GM06990 (cell line): ENCODE measurements at regions not wholly inside any gene's neighbourhood (a gene's known extent, or its start where the extent isn't known, plus 50 kb on each side); places are given as distances from the start of the nearest gene placed in this dataset.

Source experiments
- DNase-seq: peaks from one replicate; pipeline ENCODE4 v3.0.0-alpha.2; 2011; ENCODE audit not compliant: insufficient read length; ENCODE audit errors: extremely low read depth
- H3K27me3 ChIP-seq: replicated peaks from 2 replicates; pipeline ENCODE4 v1.6.0; 2011; ENCODE audit warnings: low read length; ENCODE audit not compliant: control insufficient read depth, insufficient read depth
- H3K36me3 ChIP-seq: 2 replicates; pipeline ENCODE4 v1.5.1; 2011; ENCODE audit warnings: low read length; ENCODE audit not compliant: control insufficient read depth, insufficient read depth
- H3K4me3 ChIP-seq: replicated peaks from 2 replicates; pipeline ENCODE4 v1.5.1; 2011; ENCODE audit warnings: low read depth, mild to moderate bottlenecking, control low read depth, low read length
- TF ChIP-seq, protein P1 (sequence below): IDR thresholded peaks from 2 replicates; pipeline ENCODE4 v1.5.1; 2011; ENCODE audit warnings: low read length, control low read depth, mild to moderate bottlenecking, inconsistent platforms; ENCODE audit not compliant: insufficient read depth, poor library complexity, severe bottlenecking

DNA sequence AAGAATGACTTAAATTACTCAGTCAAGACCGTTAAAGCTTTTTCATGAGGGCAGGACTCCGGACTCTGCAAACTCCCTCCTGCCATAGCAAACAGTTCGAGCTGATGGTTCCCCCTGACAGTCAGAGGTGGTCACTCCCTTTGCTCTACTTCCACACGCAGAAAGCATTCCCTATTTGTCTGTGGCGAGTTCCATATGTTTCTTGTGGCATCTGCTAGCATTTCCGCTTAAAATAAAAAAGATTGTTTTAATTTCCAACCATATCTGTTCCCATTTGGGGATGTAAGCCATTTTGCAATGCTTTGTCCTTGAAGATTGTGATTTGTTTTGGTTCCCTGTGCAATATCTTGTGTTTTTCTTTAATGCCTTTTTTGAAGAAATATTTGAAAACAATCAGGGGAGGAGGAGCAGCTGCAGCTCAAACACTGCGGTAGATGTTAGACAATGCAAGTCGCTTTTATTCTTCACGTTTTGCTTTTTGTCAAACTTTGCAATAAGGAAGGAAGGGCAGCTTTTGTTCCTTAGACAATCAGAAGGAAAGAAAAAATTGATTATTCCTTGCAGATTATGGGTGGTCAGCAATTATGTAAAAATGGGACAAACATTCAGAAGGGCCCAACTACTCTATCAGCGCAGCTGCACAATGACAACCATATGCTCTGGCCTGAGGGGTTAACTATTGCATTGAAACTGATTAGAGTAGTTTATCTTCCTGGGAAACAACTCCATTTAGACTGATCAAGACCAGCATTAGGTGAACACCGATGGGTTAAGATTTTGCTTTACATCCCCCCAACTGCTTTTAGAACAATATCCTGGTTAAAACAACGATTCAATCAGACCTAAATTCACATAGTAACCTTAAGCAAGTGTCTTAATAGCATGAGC lies 425.8 kb upstream of the NRP1 start:
- no peak overlapping the region for H3K4me3 ChIP-seq
- TF ChIP-seq, protein P1, sequence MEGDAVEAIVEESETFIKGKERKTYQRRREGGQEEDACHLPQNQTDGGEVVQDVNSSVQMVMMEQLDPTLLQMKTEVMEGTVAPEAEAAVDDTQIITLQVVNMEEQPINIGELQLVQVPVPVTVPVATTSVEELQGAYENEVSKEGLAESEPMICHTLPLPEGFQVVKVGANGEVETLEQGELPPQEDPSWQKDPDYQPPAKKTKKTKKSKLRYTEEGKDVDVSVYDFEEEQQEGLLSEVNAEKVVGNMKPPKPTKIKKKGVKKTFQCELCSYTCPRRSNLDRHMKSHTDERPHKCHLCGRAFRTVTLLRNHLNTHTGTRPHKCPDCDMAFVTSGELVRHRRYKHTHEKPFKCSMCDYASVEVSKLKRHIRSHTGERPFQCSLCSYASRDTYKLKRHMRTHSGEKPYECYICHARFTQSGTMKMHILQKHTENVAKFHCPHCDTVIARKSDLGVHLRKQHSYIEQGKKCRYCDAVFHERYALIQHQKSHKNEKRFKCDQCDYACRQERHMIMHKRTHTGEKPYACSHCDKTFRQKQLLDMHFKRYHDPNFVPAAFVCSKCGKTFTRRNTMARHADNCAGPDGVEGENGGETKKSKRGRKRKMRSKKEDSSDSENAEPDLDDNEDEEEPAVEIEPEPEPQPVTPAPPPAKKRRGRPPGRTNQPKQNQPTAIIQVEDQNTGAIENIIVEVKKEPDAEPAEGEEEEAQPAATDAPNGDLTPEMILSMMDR = no peak
- DNase-seq = no peak
- no peaks in the 10 kb centered on the region for H3K36me3 ChIP-seq
- no peaks in the 10 kb centered on the region for H3K27me3 ChIP-seq

DNA sequence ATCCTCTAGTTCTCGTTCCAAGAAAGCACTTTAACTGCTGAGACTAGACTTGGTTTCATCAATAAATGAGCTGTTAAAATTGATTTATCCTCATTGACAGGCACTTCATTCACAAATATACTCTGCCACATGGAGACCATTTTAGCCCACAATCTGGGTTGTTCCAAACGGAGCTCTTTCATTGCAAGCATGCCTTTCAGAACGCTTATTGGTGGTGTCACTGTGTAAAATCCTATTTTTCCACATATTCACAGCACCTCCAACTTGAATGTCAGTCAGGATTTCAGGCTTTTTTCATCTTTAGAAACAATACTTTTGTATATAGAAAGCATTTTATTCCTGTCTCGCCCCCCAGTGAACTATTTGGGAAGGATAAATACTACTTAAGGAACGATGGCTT lies 424.7 kb upstream of the NRP1 start:
- TF ChIP-seq, protein P1 = no peak
- H3K36me3 ChIP-seq = no peaks in the 10 kb centered on the region
- H3K4me3 ChIP-seq = no peak overlapping the region
- H3K27me3 ChIP-seq = no peaks in the 10 kb centered on the region
- DNase-seq = no peak

DNA sequence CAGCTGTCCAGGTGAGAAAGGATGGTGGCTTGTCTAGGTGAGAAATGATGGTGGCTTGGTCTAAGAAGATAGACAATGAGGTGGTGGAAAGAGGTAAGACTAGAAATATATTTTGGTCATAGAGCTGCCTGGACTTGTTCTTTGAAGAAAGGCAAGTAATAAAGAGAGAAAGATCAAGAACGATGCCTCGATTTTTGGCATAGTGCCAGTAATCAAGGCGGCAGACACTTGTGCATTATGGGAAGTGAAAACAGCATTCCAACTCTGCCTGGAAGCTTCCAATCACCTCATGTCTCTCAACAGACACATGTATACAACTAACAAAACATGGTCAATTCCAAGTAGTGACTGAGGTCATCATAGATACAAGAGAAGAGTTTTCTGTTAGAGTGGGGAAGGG lies 423.8 kb upstream of the NRP1 start:
- DNase-seq = no peak
- Histone ChIP-seq H3K36me3 (no peaks in the 10 kb centered on the region), H3K27me3 (no peaks in the 10 kb centered on the region), H3K4me3 (no peak overlapping the region)
- TF ChIP-seq, protein P1 = no peak

DNA sequence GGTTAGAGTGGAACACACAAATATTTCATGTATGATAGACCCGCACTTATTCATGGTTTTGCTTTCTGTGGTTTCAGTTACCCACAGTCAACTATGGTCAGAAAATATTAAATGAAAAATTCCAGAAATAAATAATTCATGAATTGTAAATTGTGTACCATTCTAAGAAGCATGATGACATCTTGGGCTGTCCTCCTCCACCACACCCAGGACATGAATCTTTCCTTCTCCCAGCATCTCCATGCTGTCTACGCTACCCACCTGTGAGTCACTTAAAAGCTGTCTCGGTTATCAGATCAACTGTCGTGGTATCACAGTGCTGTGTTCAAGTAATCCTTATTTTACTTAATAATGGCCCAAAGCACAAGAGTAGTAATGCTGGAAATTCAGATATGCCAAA lies 419.6 kb upstream of the NRP1 start:
- DNase-seq = no peak
- Histone ChIP-seq H3K36me3 (no peaks in the 10 kb centered on the region), H3K4me3 (no peak overlapping the region), H3K27me3 (no peaks in the 10 kb centered on the region)
- TF ChIP-seq, protein P1 = no peak

DNA sequence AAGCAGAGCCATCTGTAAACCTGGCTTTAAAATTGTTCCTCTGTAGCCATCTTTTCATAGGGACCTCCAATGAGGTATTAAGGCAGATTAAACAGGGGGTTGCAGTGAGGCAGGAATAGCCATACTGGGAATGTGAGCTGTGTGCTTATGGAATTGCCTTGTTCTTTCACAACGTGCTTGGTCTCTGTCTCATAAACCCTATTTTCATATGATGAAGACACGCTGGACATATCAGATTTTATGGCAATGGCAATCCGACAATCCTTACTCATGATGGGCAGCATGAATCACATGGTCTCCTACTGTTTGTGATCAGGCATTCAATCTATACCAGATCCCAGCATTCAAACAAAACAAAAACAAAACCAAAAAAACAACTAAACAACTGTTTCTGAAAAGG lies 418.9 kb upstream of the NRP1 start:
- DNase-seq = no peak
- Histone ChIP-seq H3K36me3 (no peaks in the 10 kb centered on the region), H3K4me3 (no peak overlapping the region), H3K27me3 (no peaks in the 10 kb centered on the region)
- TF ChIP-seq, protein P1 = no peak

DNA sequence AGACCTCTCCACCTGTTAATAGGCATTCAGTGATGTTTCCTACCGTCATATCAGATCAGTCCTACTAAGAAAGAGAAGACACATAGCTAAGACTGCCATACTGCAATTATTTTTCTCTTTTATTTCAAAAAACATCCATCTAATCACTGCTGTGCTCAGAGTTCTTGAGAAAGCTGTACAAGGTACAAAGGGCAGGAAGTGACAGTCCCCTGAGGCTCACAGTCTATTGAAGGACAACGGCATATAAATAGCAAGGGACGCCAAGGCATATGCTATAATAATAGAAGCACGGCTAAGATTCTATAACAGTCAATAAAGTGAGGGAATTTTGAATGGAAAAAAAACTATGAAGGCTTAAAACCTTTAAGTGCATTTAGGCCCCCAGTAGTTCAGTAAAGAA lies 415.3 kb upstream of the NRP1 start:
- no peak for DNase-seq
- H3K36me3 ChIP-seq = no peaks in the 10 kb centered on the region
- H3K4me3 ChIP-seq = no peak overlapping the region
- TF ChIP-seq, protein P1 = no peak
- no peaks in the 10 kb centered on the region for H3K27me3 ChIP-seq
